ENCODE measurements at regions not wholly inside any gene's neighbourhood (a gene's known extent, or its start where the extent isn't known, plus 50 kb on each side); places are given as distances from the start of the nearest gene placed in this dataset.

GRCh38 chr18:45136381-45137086 lies 455.8 kb downstream of the SETBP1 start:
- WGBS (ENCODE audit: low lambda C conversion rate): 53% methylated on average over 3 of the region's 3 CpGs
- TF ChIP-seq RXRA (IDR thresholded peaks at IDR 0.05; ENCODE audit: borderline replicate concordance, low read depth) (no peak), MXI1 (IDR thresholded peaks at IDR 0.05; ENCODE audit: low read depth, low read length) (no peak)
- Histone ChIP-seq H3K4me1 (ENCODE audit: control insufficient read depth in 1 of 2, insufficient read depth in 2 of 2, low read depth in 1 of 2, low read length in 1 of 2) (no peaks in the 10 kb centered on the region), H3K27ac (ENCODE audit: low read depth in 2 of 2, low read length in 1 of 2) (no peak overlapping the region), H3K9me3 (no peaks in the 10 kb centered on the region), H3K4me3 (ENCODE audit: low read depth in 2 of 2, low read length in 1 of 2) (no peak overlapping the region), H3F3A (replicated peaks; ENCODE audit: insufficient read depth) (no peaks in the 10 kb centered on the region), H3K36me3 (replicated peaks in 1 of 2; ENCODE audit: control insufficient read depth in 1 of 2, insufficient read depth in 2 of 2, low read length in 1 of 2) (no peaks in the 10 kb centered on the region), H3K79me2 (ENCODE audit: insufficient read depth) (no peaks in the 10 kb centered on the region; the same call in 1 of the 2 replicates), H2AFZ (ENCODE audit: low read depth) (no peak overlapping the region), H3K9ac (no peak overlapping the region), H3K9me2 (0 out of 2 replicates have a peak, but pooled peaks cover 2% of the 10 kb centered on the region), H3K27me3 (ENCODE audit: insufficient read depth) (no peaks in the 10 kb centered on the region), H3K4me2 (no peak overlapping the region), H4K20me1 (ENCODE audit: insufficient read depth) (no peaks in the 10 kb centered on the region)
- ChIA-PET POLR2A (no interaction called here), CTCF (no interaction called here)
- no peak for DNase-seq

GRCh38 chr18:45137087-45137419 lies 456.4 kb downstream of the SETBP1 start:
- CTCF ChIA-PET: no interaction called here
- no peak for DNase-seq
- POLR2A ChIA-PET: no interaction called here

More at GRCh38 chr18:45137087-45137419, 456.4 kb downstream of the SETBP1 start:
- Histone ChIP-seq H3K27me3 (ENCODE audit: insufficient read depth) (no peaks in the 10 kb centered on the region), H3K4me2 (no peak overlapping the region), H3K9ac (no peak overlapping the region), H3F3A (replicated peaks; ENCODE audit: insufficient read depth) (no peaks in the 10 kb centered on the region), H2AFZ (ENCODE audit: low read depth) (no peak overlapping the region), H4K20me1 (ENCODE audit: insufficient read depth) (no peaks in the 10 kb centered on the region), H3K79me2 (ENCODE audit: insufficient read depth) (no peaks in the 10 kb centered on the region), H3K4me3 (ENCODE audit: low read depth in 2 of 2, low read length in 1 of 2) (no peak overlapping the region), H3K36me3 (replicated peaks in 1 of 2; ENCODE audit: control insufficient read depth in 1 of 2, insufficient read depth in 2 of 2, low read length in 1 of 2) (no peaks in the 10 kb centered on the region), H3K27ac (ENCODE audit: low read depth in 2 of 2, low read length in 1 of 2) (no peak overlapping the region), H3K9me2 (no peaks in the 10 kb centered on the region), H3K9me3 (no peaks in the 10 kb centered on the region), H3K4me1 (ENCODE audit: control insufficient read depth in 1 of 2, insufficient read depth in 2 of 2, low read depth in 1 of 2, low read length in 1 of 2) (no peaks in the 10 kb centered on the region)
- TF ChIP-seq FOSL2 (IDR thresholded peaks at IDR 0.05; ENCODE audit: borderline replicate concordance, low read depth) (no peak), POLR2AphosphoS5 (IDR thresholded peaks at IDR 0.05; ENCODE audit: low read depth, low read length) (no peak), FOXJ3 (CRISPR knock-in tag; IDR thresholded peaks at IDR 0.05) (no peak), RAD21 (IDR thresholded peaks at IDR 0.05; ENCODE audit: low read length) (no peak), RFX5 (IDR thresholded peaks at IDR 0.05; ENCODE audit: low read length) (no peak), GATA2 (CRISPR knock-in tag; IDR thresholded peaks at IDR 0.05) (no peak), MXI1 (IDR thresholded peaks at IDR 0.05; ENCODE audit: low read depth, low read length) (no peak), CHD2 (IDR thresholded peaks at IDR 0.05; ENCODE audit: low read length, partially characterized antibody) (no peak), IRF3 (IDR thresholded peaks at IDR 0.05; ENCODE audit: low read depth, low read length) (no peak), NFIC (IDR thresholded peaks at IDR 0.05; ENCODE audit: borderline replicate concordance) (no peak), JUND (IDR thresholded peaks at IDR 0.05) (no peak), TAF1 (IDR thresholded peaks at IDR 0.05; ENCODE audit: borderline replicate concordance, low read depth, low read length) (no peak), TCF12 (IDR thresholded peaks at IDR 0.05) (no peak), SIN3A (IDR thresholded peaks at IDR 0.05; ENCODE audit: borderline replicate concordance, low read depth, low read length) (no peak), SMC3 (IDR thresholded peaks at IDR 0.05; ENCODE audit: low read depth, low read length) (no peak), YY1 (IDR thresholded peaks at IDR 0.05; ENCODE audit: low read depth) (no peak), ELF1 (IDR thresholded peaks at IDR 0.05) (no peak), USF2 (IDR thresholded peaks at IDR 0.05; ENCODE audit: borderline replicate concordance, low read depth, low read length) (no peak)

Measured in SK-N-SH (cell line).